ENCODE measurements at regions not wholly inside any gene's neighbourhood (a gene's known extent, or its start where the extent isn't known, plus 50 kb on each side); places are given as distances from the start of the nearest gene placed in this dataset.
"Not testable (repeated sequence)": the region's sequence is repeated elsewhere in the genome, so short reads cannot be mapped to it uniquely, and the experiment has no call there.

DNA sequence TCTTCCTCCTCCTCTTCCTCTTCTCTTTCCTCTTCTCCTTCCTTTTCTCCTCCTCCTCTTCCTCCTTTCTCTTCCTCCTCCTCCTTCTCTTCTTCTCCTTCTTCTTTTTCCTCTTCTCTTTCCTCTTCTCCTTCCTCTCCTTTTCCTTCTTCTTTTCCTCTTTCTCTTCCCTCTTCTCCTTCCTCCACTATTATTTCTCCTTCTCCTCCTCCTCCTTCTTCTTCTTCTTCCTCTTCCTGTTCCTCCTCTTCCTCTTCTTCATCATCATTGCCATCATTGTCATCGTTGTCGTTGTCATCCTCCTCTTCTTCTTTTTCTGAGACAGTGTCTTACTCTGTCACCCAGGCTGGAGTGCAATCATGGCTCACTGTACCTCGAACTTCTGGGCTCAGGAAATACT, 256.3 kb upstream of the SOX4 start:
- no peaks in the 10 kb centered on the region for H3K36me3 Mint-ChIP-seq (ENCODE audit: insufficient read depth, unreplicated experiment)
- no TSS peak for BruUV-seq (replicated peaks)
- H3K27ac Mint-ChIP-seq (ENCODE audit: unreplicated experiment) = no peak overlapping the region
- H3K4me1 Mint-ChIP-seq (ENCODE audit: low read depth, unreplicated experiment) = no peaks in the 10 kb centered on the region
- DNase-seq = no peak
- CTCF ChIA-PET = no interaction called here
- intact Hi-C loops (cut with micrococcal nuclease; ENCODE audit: unreplicated experiment) = no loop called here
- no peak overlapping the region for H3K4me3 Mint-ChIP-seq (ENCODE audit: low read depth, unreplicated experiment)
- TF ChIP-seq, protein P1, sequence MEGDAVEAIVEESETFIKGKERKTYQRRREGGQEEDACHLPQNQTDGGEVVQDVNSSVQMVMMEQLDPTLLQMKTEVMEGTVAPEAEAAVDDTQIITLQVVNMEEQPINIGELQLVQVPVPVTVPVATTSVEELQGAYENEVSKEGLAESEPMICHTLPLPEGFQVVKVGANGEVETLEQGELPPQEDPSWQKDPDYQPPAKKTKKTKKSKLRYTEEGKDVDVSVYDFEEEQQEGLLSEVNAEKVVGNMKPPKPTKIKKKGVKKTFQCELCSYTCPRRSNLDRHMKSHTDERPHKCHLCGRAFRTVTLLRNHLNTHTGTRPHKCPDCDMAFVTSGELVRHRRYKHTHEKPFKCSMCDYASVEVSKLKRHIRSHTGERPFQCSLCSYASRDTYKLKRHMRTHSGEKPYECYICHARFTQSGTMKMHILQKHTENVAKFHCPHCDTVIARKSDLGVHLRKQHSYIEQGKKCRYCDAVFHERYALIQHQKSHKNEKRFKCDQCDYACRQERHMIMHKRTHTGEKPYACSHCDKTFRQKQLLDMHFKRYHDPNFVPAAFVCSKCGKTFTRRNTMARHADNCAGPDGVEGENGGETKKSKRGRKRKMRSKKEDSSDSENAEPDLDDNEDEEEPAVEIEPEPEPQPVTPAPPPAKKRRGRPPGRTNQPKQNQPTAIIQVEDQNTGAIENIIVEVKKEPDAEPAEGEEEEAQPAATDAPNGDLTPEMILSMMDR (IDR thresholded peaks at IDR 0.05; ENCODE audit: unreplicated experiment) = no peak
- H3K9me3 Mint-ChIP-seq (ENCODE audit: low read depth, unreplicated experiment) = peaks cover 5% of the 10 kb centered on the region
- H3K27me3 Mint-ChIP-seq (ENCODE audit: unreplicated experiment) = no peaks in the 10 kb centered on the region

DNA sequence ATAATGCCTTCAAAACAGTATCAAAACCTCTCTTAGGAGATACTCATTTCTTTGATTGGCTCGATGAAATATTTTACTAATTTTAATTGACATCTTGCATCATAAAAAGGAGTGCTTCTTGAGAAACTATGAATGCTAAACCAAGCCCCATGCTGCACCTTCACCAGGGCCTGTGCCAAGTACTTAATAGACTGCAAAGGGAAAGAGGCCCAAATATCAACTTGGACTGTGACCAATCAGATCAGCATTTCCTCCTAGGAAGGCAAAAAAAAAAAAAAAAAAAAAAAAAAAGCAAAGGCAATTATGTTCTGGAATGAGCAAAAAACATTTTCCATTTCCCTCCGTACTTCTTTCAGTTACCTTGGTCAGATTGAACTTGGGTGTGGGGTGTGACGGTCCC, 253.0 kb upstream of the SOX4 start:
- Mint-ChIP-seq H3K4me3 (ENCODE audit: low read depth, unreplicated experiment) (no peak overlapping the region), H3K27me3 (ENCODE audit: unreplicated experiment) (no peaks in the 10 kb centered on the region), H3K27ac (ENCODE audit: unreplicated experiment) (no peak overlapping the region), H3K4me1 (ENCODE audit: low read depth, unreplicated experiment) (no peaks in the 10 kb centered on the region), H3K9me3 (ENCODE audit: low read depth, unreplicated experiment) (peaks cover 5% of the 10 kb centered on the region), H3K36me3 (ENCODE audit: insufficient read depth, unreplicated experiment) (no peaks in the 10 kb centered on the region)
- DNase-seq = no peak
- CTCF ChIA-PET = interaction anchor here (0.8 kb wide), 1 partner anchor 585 kb away, joined by 4 read pairs; no protein-coding TSS in a partner anchor
- BruUV-seq (replicated peaks) = no TSS peak
- intact Hi-C loops (cut with micrococcal nuclease; ENCODE audit: unreplicated experiment) = no loop called here
- TF ChIP-seq, protein P1 (IDR thresholded peaks at IDR 0.05; ENCODE audit: unreplicated experiment) = no peak

DNA sequence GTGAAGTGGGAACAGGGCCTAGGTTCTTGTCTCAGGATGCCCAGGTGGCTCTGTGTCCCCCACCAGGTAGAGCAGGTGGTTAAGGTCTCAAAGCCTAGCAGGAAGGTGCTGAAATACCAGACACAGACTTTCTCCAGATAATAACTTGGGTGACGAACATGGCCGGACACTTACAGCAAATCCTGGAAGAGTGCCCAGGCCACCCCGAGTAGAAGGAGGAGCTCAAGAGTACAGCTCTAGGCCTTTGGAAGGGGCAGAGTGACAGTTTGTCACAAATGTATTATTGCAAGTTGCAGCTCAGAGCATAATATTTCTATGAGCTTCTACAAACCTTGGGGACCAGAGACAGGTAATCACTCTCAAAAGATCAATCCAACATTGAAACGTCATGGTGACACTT, 251.6 kb upstream of the SOX4 start:
- H3K4me1 Mint-ChIP-seq (ENCODE audit: low read depth, unreplicated experiment) = no peaks in the 10 kb centered on the region
- DNase-seq = no peak
- H3K27ac Mint-ChIP-seq (ENCODE audit: unreplicated experiment) = no peak overlapping the region
- intact Hi-C loops (cut with micrococcal nuclease; ENCODE audit: unreplicated experiment) = no loop called here
- no TSS peak for BruUV-seq (replicated peaks)
- no peak overlapping the region for H3K4me3 Mint-ChIP-seq (ENCODE audit: low read depth, unreplicated experiment)
- H3K27me3 Mint-ChIP-seq (ENCODE audit: unreplicated experiment) = no peaks in the 10 kb centered on the region
- peaks cover 5% of the 10 kb centered on the region for H3K9me3 Mint-ChIP-seq (ENCODE audit: low read depth, unreplicated experiment)
- TF ChIP-seq, protein P1 (IDR thresholded peaks at IDR 0.05; ENCODE audit: unreplicated experiment) = no peak
- CTCF ChIA-PET = interaction anchor here (0.6 to 0.7 kb wide), 3 partner anchors 11 to 762 kb away, joined by 3 to 11 read pairs (median 4); no protein-coding TSS in a partner anchor
- H3K36me3 Mint-ChIP-seq (ENCODE audit: insufficient read depth, unreplicated experiment) = no peaks in the 10 kb centered on the region

DNA sequence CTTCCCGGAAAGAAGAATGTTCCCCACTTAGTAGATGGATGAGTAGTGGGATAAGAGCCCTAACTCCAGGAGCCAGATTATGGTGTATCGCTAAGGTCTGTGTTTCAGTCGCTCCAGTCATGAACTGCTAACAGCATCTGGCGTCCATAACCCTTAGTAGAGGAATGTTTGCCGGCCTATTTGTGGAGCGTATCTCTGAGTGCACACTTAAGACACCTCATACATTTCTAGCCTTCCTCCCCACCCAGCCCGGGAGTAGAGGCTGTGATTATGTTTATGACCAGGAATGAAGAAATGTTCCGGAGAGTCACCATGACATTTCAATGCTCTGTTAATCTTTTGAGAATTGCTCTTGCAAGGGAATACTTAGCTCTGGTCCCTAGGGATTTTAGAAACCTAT, 251.1 kb upstream of the SOX4 start:
- intact Hi-C loops (cut with micrococcal nuclease; ENCODE audit: unreplicated experiment) = no loop called here

DNA sequence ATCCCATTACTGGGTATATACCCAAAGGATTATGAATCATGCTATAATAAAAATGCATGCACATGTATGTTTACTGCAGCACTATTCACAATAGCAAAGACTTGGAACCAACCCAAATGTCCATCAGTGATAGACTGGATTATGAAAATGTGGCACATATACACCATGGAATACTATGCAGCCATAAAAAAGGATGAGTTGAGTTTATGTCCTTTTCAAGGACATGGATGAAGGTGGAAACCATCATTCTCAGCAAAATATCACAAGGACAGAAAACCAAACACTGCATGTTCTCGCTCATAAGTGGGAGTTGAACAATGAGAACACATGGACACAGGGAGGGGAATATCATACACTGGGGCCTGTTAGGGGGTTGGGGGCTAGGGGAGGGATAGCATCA, 247.8 kb upstream of the SOX4 start:
- H3K9me3 Mint-ChIP-seq (ENCODE audit: low read depth, unreplicated experiment); DNase-seq; H3K4me1 Mint-ChIP-seq (ENCODE audit: low read depth, unreplicated experiment); CTCF ChIA-PET; H3K36me3 Mint-ChIP-seq (ENCODE audit: insufficient read depth, unreplicated experiment); BruUV-seq (replicated peaks); H3K27ac Mint-ChIP-seq (ENCODE audit: unreplicated experiment); H3K27me3 Mint-ChIP-seq (ENCODE audit: unreplicated experiment); intact Hi-C loops (cut with micrococcal nuclease; ENCODE audit: unreplicated experiment); H3K4me3 Mint-ChIP-seq (ENCODE audit: low read depth, unreplicated experiment): not testable (repeated sequence)

More for the DNA sequence above, 251.1 kb upstream of the SOX4 start:
- H3K4me1 Mint-ChIP-seq (ENCODE audit: low read depth, unreplicated experiment) = no peaks in the 10 kb centered on the region
- BruUV-seq (replicated peaks) = no TSS peak
- peaks cover under 1% of the 10 kb centered on the region for H3K9me3 Mint-ChIP-seq (ENCODE audit: low read depth, unreplicated experiment)
- CTCF ChIA-PET = interaction anchor here (0.6 kb wide), 2 partner anchors 213 to 762 kb away, joined by 4 to 9 read pairs; no protein-coding TSS in a partner anchor
- H3K4me3 Mint-ChIP-seq (ENCODE audit: low read depth, unreplicated experiment) = no peak overlapping the region
- TF ChIP-seq, protein P1 (IDR thresholded peaks at IDR 0.05; ENCODE audit: unreplicated experiment) = no peak
- H3K27ac Mint-ChIP-seq (ENCODE audit: unreplicated experiment) = no peak overlapping the region
- no peaks in the 10 kb centered on the region for H3K36me3 Mint-ChIP-seq (ENCODE audit: insufficient read depth, unreplicated experiment)
- no peaks in the 10 kb centered on the region for H3K27me3 Mint-ChIP-seq (ENCODE audit: unreplicated experiment)
- no peak for DNase-seq
